Activated CD8-positive, alpha-beta T cell treated with anti-CD3 and anti-CD28 coated beads for 36 hours (primary cell): ENCODE measurements at regions not wholly inside any gene's neighbourhood (a gene's known extent, or its start where the extent isn't known, plus 50 kb on each side); places are given as distances from the start of the nearest gene placed in this dataset.

ENCODE experiments used
- ATAC-seq: fragments of 200-7000 bp; cut with Tn5 transposase; one replicate; pipeline ENCODE4 v1.10.0; 2021; ENCODE audit warnings: mild to moderate bottlenecking, moderate library complexity
- CTCF ChIA-PET: fragments of 350-600 bp; sonication (Branson Sonifier 250); formaldehyde crosslinking; loops from one replicate; lab custom pipeline; 2021; ENCODE audit warnings: antibody characterized with exemption; lab: Charles Lee
- POLR2A ChIA-PET: fragments of 350-600 bp; sonication (Branson Sonifier 250); formaldehyde crosslinking; loops from one replicate; lab custom pipeline; 2021; ENCODE audit warnings: antibody characterized with exemption; lab: Charles Lee
- DNase-seq: peaks from one replicate; pipeline ENCODE4 v3.0.0-alpha.2; 2020
- H3K27ac Mint-ChIP-seq: one replicate; pipeline ENCODE4 v1.8.0; 2021; ENCODE audit warnings: mild to moderate bottlenecking, mixed read lengths
- H3K27me3 Mint-ChIP-seq: one replicate; pipeline ENCODE4 v1.8.0; 2021; ENCODE audit warnings: mixed read lengths
- H3K36me3 Mint-ChIP-seq: one replicate; pipeline ENCODE4 v1.8.0; 2021; ENCODE audit warnings: low read depth, mixed read lengths
- H3K4me1 Mint-ChIP-seq: one replicate; pipeline ENCODE4 v1.8.0; 2021; ENCODE audit warnings: low read depth, mixed read lengths
- H3K4me3 Mint-ChIP-seq: one replicate; pipeline ENCODE4 v1.8.0; 2021; ENCODE audit warnings: mild to moderate bottlenecking, moderate library complexity, mixed read lengths
- H3K9me3 Mint-ChIP-seq: one replicate; pipeline ENCODE4 v1.8.0; 2021; ENCODE audit warnings: mixed read lengths
- CTCF ChIP-seq: fragments of 200-600 bp; IDR thresholded peaks from one replicate; pipeline ENCODE4 v1.8.0; 2022; ENCODE audit warnings: antibody characterized with exemption, mild to moderate bottlenecking
- intact Hi-C: fragments of 100-400 bp; cut with micrococcal nuclease; formaldehyde crosslinking; loops from one replicate; pipeline ENCODE4 v1.10.0; 2022

- ATAC-seq (no peak), DNase-seq (no peak)
- ChIA-PET POLR2A (no interaction called here), CTCF (no interaction called here)
- no peaks in the 10 kb centered on the region for H3K36me3 Mint-ChIP-seq
- no peak overlapping the region for H3K27ac Mint-ChIP-seq
- H3K4me3 Mint-ChIP-seq: no peak overlapping the region
- intact Hi-C loops: no loop called here
- TF ChIP-seq CTCF: no peak
- H3K9me3 Mint-ChIP-seq: no peaks in the 10 kb centered on the region
- H3K4me1 Mint-ChIP-seq: no peaks in the 10 kb centered on the region
- no peaks in the 10 kb centered on the region for H3K27me3 Mint-ChIP-seq
These were observed 532.5 kb upstream of the SLC39A10 start for GRCh38 chr2:195124391-195125079.

- CTCF ChIA-PET: no interaction called here
- intact Hi-C loops: no loop called here
- Mint-ChIP-seq H3K27me3 (no peaks in the 10 kb centered on the region), H3K36me3 (no peaks in the 10 kb centered on the region), H3K4me3 (no peak overlapping the region), H3K27ac (no peak overlapping the region), H3K9me3 (no peaks in the 10 kb centered on the region), H3K4me1 (no peaks in the 10 kb centered on the region)
- DNase-seq (no peak), ATAC-seq (no peak)
- POLR2A ChIA-PET: no interaction called here
- no peak for TF ChIP-seq CTCF
These were observed 534.4 kb upstream of the SLC39A10 start for GRCh38 chr2:195122653-195123052.

GRCh38 chr2:195121341-195121740 is 535.7 kb upstream of the SLC39A10 start:
- Mint-ChIP-seq H3K4me3 (no peak overlapping the region), H3K4me1 (no peaks in the 10 kb centered on the region), H3K27ac (no peak overlapping the region), H3K36me3 (no peaks in the 10 kb centered on the region), H3K27me3 (no peaks in the 10 kb centered on the region), H3K9me3 (no peaks in the 10 kb centered on the region)
- intact Hi-C loops: no loop called here
- TF ChIP-seq CTCF: no peak
- no peak for DNase-seq
- no peak for ATAC-seq
- ChIA-PET POLR2A (no interaction called here), CTCF (no interaction called here)

GRCh38 chr2:195119231-195119630 is 537.8 kb upstream of the SLC39A10 start:
- POLR2A ChIA-PET: no interaction called here
- Mint-ChIP-seq H3K36me3 (no peaks in the 10 kb centered on the region), H3K4me3 (no peak overlapping the region), H3K27ac (no peak overlapping the region), H3K4me1 (no peaks in the 10 kb centered on the region), H3K9me3 (peaks cover 5% of the 10 kb centered on the region), H3K27me3 (no peaks in the 10 kb centered on the region)
- intact Hi-C loops: no loop called here
- CTCF ChIA-PET: no interaction called here
- ATAC-seq (no peak), DNase-seq (no peak)
- TF ChIP-seq CTCF: no peak

GRCh38 chr2:195118276-195118675 is 538.8 kb upstream of the SLC39A10 start:
- TF ChIP-seq CTCF: no peak
- H3K4me3 Mint-ChIP-seq: no peak overlapping the region

More at GRCh38 chr2:195118276-195118675, 538.8 kb upstream of the SLC39A10 start:
- Mint-ChIP-seq H3K27me3 (no peaks in the 10 kb centered on the region), H3K27ac (no peak overlapping the region), H3K4me1 (no peaks in the 10 kb centered on the region), H3K9me3 (peaks cover 11% of the 10 kb centered on the region), H3K36me3 (no peaks in the 10 kb centered on the region)
- DNase-seq (no peak), ATAC-seq (no peak)
- POLR2A ChIA-PET: no interaction called here
- intact Hi-C loops: no loop called here
- CTCF ChIA-PET: no interaction called here
